ENCODE measurements at regions not wholly inside any gene's neighbourhood (a gene's known extent, or its start where the extent isn't known, plus 50 kb on each side); places are given as distances from the start of the nearest gene placed in this dataset.
A peak's percentile ranks its signal among the peaks of the same experiment; 100 is the strongest.

DNA sequence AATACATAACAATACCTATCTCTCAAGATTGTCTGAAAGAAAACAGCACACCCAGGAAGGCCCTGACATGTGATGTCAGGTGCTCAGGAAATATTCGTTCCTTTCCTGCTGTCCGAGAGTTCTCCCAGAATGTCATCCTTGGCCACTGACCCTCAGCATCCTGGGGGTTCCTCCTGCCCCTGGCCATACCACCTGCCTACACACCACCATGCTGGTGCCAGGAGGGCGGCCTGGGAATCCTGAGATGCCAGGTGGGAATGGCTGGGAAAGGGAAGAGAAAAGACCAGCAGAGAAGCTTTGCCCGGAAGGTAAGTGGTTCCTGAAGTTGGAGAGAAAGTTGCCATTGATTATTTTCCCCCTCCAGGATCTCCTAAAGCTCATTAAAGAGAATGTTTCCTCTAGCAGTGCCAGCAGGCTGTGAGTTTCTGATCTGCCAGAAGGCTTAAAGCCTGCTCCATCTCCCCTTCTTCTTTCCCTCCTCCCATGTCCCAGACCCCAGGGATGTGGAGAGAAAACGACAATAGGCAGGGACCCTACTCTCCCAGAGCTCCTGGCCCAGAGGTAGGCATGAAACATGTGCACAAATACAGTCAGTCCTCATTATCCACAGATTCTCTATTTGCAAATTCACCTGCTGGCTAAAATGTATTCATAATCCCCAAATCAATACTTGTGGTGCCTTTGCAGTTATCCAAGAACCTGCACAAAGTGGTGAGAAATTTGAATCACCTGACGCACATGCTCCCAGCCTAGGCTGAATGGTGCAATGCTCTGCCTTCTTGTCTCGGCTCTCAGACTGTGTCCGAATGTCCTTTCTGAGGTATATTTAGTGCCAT is 147.1 kb upstream of the MYCN start:
- H3K36me3 ChIP-seq, result no peaks in the 10 kb centered on the region
- H3K9me3 ChIP-seq (ENCODE audit: severe bottlenecking), result no peaks in the 10 kb centered on the region
- no peaks in the 10 kb centered on the region for H3K27me3 ChIP-seq (ENCODE audit: insufficient read depth, low read depth, severe bottlenecking)
- TF ChIP-seq, protein P1, sequence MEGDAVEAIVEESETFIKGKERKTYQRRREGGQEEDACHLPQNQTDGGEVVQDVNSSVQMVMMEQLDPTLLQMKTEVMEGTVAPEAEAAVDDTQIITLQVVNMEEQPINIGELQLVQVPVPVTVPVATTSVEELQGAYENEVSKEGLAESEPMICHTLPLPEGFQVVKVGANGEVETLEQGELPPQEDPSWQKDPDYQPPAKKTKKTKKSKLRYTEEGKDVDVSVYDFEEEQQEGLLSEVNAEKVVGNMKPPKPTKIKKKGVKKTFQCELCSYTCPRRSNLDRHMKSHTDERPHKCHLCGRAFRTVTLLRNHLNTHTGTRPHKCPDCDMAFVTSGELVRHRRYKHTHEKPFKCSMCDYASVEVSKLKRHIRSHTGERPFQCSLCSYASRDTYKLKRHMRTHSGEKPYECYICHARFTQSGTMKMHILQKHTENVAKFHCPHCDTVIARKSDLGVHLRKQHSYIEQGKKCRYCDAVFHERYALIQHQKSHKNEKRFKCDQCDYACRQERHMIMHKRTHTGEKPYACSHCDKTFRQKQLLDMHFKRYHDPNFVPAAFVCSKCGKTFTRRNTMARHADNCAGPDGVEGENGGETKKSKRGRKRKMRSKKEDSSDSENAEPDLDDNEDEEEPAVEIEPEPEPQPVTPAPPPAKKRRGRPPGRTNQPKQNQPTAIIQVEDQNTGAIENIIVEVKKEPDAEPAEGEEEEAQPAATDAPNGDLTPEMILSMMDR (IDR thresholded peaks at IDR 0.05; ENCODE audit: low read depth, low read length), result no peak
- DNase-seq, result peak; percentile 45
- H3K4me3 ChIP-seq (ENCODE audit: low read depth, low read length), result no peak overlapping the region
- H3K27ac ChIP-seq, result no peak overlapping the region

DNA sequence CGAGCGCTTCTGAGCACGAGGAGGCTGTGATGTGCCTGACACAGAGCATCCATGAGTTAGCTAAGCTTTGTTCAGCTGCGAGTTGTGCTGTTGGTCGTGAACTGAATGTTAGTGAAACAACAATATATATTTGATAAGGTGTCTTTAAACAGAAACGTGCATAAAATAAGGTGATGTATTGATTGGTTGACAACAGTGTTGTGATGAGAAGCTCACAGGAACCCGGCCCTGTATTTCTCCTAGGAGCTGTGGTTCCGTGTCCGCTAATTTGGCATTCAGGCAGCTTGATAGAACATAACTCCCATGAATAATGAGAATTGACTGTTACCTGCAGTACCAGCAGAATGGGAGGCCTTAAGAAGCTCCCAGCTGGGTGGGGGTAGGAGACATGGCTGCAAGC is 146.4 kb upstream of the MYCN start:
- Histone ChIP-seq H3K27me3 (ENCODE audit: insufficient read depth, low read depth, severe bottlenecking) (no peaks in the 10 kb centered on the region), H3K9me3 (ENCODE audit: severe bottlenecking) (no peaks in the 10 kb centered on the region), H3K27ac (no peak overlapping the region), H3K36me3 (no peaks in the 10 kb centered on the region), H3K4me3 (ENCODE audit: low read depth, low read length) (no peak overlapping the region)
- TF ChIP-seq, protein P1 (IDR thresholded peaks at IDR 0.05; ENCODE audit: low read depth, low read length), result no peak
- DNase-seq, result no peak

DNA sequence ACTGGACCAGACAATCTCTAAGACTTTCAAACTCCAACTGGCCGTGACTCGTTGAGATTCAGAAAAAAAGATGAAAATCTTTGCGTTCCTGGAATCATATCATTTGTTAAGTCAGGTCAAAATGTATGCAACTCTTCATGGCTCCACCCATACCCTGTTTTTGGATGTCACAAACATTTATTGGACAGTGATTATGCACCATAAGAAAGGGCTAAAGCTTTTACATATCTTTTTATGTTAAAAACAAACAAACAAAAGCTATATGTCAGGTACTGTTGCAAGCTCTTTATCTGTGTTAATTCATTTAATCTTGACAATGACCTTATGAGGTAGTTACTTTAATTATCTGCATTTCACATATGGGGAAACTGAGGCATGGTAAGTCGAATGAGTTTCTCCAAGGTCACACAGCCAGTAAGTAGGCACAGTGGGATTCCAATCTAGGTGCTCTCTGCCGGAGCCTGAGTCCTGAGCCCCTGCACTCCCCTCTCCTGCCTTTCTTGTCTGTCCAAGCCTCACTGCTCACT is 145.7 kb upstream of the MYCN start:
- Histone ChIP-seq H3K4me3 (ENCODE audit: low read depth, low read length) (no peak overlapping the region), H3K27ac (no peak overlapping the region), H3K27me3 (ENCODE audit: insufficient read depth, low read depth, severe bottlenecking) (no peaks in the 10 kb centered on the region), H3K36me3 (no peaks in the 10 kb centered on the region), H3K9me3 (ENCODE audit: severe bottlenecking) (no peaks in the 10 kb centered on the region)
- TF ChIP-seq, protein P1 (IDR thresholded peaks at IDR 0.05; ENCODE audit: low read depth, low read length), result no peak
- DNase-seq, result no peak

DNA sequence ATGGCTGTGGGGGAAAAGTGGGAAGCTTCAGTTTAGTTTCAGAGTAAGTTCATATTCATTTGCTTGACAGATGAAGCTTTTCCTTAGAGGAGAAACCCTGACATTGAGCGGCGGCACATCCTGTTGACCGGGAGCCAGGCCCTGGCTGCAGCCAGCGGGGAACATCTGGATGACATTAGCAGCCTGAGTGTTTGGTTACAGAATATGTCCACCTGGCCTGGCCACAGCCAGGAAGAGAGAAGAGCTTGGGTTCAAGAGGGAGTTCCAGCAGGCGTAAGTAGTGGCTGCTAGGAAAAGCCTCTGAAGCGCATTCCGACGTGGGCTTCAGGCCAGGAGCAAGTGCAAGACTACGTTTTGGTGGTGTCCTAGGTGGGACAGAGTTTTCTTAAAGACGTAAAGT is 144.9 kb upstream of the MYCN start:
- DNase-seq, result no peak
- TF ChIP-seq, protein P1 (IDR thresholded peaks at IDR 0.05; ENCODE audit: low read depth, low read length), result no peak
- no peaks in the 10 kb centered on the region for H3K9me3 ChIP-seq (ENCODE audit: severe bottlenecking)
- no peak overlapping the region for H3K27ac ChIP-seq
- H3K27me3 ChIP-seq (ENCODE audit: insufficient read depth, low read depth, severe bottlenecking), result no peaks in the 10 kb centered on the region
- H3K36me3 ChIP-seq, result no peaks in the 10 kb centered on the region
- no peak overlapping the region for H3K4me3 ChIP-seq (ENCODE audit: low read depth, low read length)

DNA sequence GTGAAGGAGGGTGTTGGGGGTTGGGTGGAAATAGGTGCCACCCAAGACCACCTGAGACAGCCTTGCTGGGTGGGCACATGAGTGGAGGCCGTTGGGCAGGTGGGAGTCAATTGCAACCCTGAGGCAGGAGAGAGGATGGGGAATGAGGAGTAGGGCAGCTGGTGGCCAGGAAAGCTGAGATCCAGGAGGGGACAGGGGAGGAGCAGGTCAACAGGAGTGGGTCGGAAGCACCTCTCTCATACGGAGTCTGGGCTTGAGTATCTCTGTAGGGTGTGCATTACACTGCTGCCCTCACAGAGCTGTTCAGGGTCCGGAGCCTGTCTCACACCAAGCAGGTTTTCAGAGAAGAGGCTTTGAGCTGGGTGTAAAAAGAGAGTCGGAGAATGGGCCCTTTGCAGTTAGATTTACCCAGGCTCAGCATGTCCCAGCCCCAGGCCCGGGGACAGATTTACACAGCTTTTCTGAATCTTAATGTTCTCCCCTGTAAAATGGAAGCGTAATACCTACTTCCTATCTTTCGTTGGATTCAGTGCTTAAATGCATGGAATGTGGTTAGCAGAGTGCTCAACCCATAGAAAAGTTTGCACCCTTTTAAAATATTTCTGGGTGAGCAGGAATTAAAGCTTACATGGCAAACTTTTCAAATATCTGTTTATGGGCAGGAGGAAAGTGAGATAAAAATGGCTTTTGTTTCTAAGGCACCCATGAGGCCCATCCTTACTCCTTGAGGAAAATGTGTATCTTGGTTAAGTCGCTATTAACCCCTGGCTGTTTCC is 144.0 kb upstream of the MYCN start:
- no peak for DNase-seq
- Histone ChIP-seq H3K27me3 (ENCODE audit: insufficient read depth, low read depth, severe bottlenecking) (no peaks in the 10 kb centered on the region), H3K9me3 (ENCODE audit: severe bottlenecking) (no peaks in the 10 kb centered on the region), H3K27ac (no peak overlapping the region), H3K4me3 (ENCODE audit: low read depth, low read length) (no peak overlapping the region), H3K36me3 (no peaks in the 10 kb centered on the region)
- TF ChIP-seq, protein P1 (IDR thresholded peaks at IDR 0.05; ENCODE audit: low read depth, low read length), result no peak
